Vagina (tissue), 2 donors: ENCODE measurements at regions not wholly inside any gene's neighbourhood (a gene's known extent, or its start where the extent isn't known, plus 50 kb on each side); places are given as distances from the start of the nearest gene placed in this dataset.

ENCODE experiments used
- DNase-seq, 2 donors: peaks; one replicate each; pipeline ENCODE4 v3.0.0-alpha.2; 2017; ENCODE audit errors: extremely low spot score in 2 of 2
- H3K27ac ChIP-seq: fragments of 200-600 bp; sonication (generic); one replicate; pipeline ENCODE4 v1.5.1; 2019
- H3K27me3 ChIP-seq: fragments of 200-600 bp; sonication (generic); one replicate; pipeline ENCODE4 v1.5.1; 2019
- H3K36me3 ChIP-seq, 2 donors: fragments of 200-600 bp; sonication (generic); one replicate each; pipeline ENCODE4 v1.5.1; 2017 to 2019
- H3K4me1 ChIP-seq: fragments of 200-600 bp; sonication (generic); one replicate; pipeline ENCODE4 v1.5.1; 2019
- H3K4me3 ChIP-seq, 2 donors: fragments of 200-600 bp; sonication (generic); 1 replicate in 1 of 2; 2 replicates in 1 of 2; pipeline ENCODE4 v1.5.1; 2016 to 2019
- H3K9me3 ChIP-seq: fragments of 200-600 bp; sonication (generic); one replicate; pipeline ENCODE4 v1.5.1; 2019
- CTCF ChIP-seq, 3 experiments: fragments of 450-650 bp in 2 of 3; fragments of 200-600 bp in 1 of 3; sonication (generic) in 1 of 3; IDR thresholded peaks; one replicate each; pipeline ENCODE4 v1.5.1; 2017 to 2019; ENCODE audit warnings: antibody characterized with exemption in 3 of 3, mild to moderate bottlenecking in 2 of 3, moderate library complexity in 2 of 3
- POLR2A ChIP-seq, 2 donors: fragments of 450-650 bp; IDR thresholded peaks; one replicate each; pipeline ENCODE4 v1.6.1; 2017; ENCODE audit warnings: antibody characterized with exemption in 2 of 2, mild to moderate bottlenecking in 2 of 2, moderate library complexity in 2 of 2
- POLR2AphosphoS5 ChIP-seq, 2 donors: sonication (generic); formaldehyde crosslinking; IDR thresholded peaks; one replicate each; pipeline ENCODE4 v1.9.0; 2017; ENCODE audit warnings: antibody characterized with exemption in 2 of 2, mild to moderate bottlenecking in 2 of 2, low read depth in 1 of 2; ENCODE audit not compliant: insufficient read depth in 1 of 2
- intact Hi-C: fragments of 100-400 bp; cut with DNase I; formaldehyde crosslinking; loops from one replicate; pipeline ENCODE4 v1.15.1; 2023

- Histone ChIP-seq H3K27me3 (no peaks in the 10 kb centered on the region), H3K27ac (peak overlapping the region; percentile 75), H3K9me3 (no peaks in the 10 kb centered on the region), H3K4me3 (no peak overlapping the region), H3K36me3 (no peaks in the 10 kb centered on the region), H3K4me1 (peaks cover 34% of the 10 kb centered on the region)
- no peak for TF ChIP-seq POLR2AphosphoS5 (IDR thresholded peaks at IDR 0.05; ENCODE audit: insufficient read depth in 1 of 2, low read depth in 1 of 2)
- TF ChIP-seq POLR2A (IDR thresholded peaks at IDR 0.05), result no peak
- no peak for TF ChIP-seq CTCF (IDR thresholded peaks at IDR 0.05)
- intact Hi-C loops, result no loop called here
- DNase-seq, result no peak
These were observed 1178.8 kb downstream of the VRK1 start for GRCh38 chr14:97975962-97976361.

GRCh38 chr14:97976861-97977260, 1179.7 kb downstream of the VRK1 start:
- Histone ChIP-seq H3K27ac (peak overlapping the region; percentile 75), H3K36me3 (no peaks in the 10 kb centered on the region), H3K9me3 (no peaks in the 10 kb centered on the region), H3K4me3 (peak overlapping the region; percentile 4 to 40), H3K27me3 (no peaks in the 10 kb centered on the region), H3K4me1 (peaks cover 34% of the 10 kb centered on the region)
- no peak for TF ChIP-seq POLR2A (IDR thresholded peaks at IDR 0.05)
- TF ChIP-seq CTCF (IDR thresholded peaks at IDR 0.05), result no peak
- no peak for TF ChIP-seq POLR2AphosphoS5 (IDR thresholded peaks at IDR 0.05; ENCODE audit: insufficient read depth in 1 of 2, low read depth in 1 of 2)
- intact Hi-C loops, result no loop called here
- DNase-seq, result no peak

- H3K4me1 ChIP-seq, result peaks cover 34% of the 10 kb centered on the region
- H3K9me3 ChIP-seq, result no peaks in the 10 kb centered on the region
- no peaks in the 10 kb centered on the region for H3K36me3 ChIP-seq
- H3K27me3 ChIP-seq, result no peaks in the 10 kb centered on the region
- H3K4me3 ChIP-seq, result peak overlapping the region; percentile 40 to 41
- H3K27ac ChIP-seq, result peak overlapping the region; percentile 75
- intact Hi-C loops, result no loop called here
- DNase-seq, result no peak
- TF ChIP-seq CTCF (IDR thresholded peaks at IDR 0.05) (no peak), POLR2AphosphoS5 (IDR thresholded peaks at IDR 0.05; ENCODE audit: insufficient read depth in 1 of 2, low read depth in 1 of 2) (peak; percentile 6 to 77), POLR2A (IDR thresholded peaks at IDR 0.05) (no peak)
These were observed 1180.6 kb downstream of the VRK1 start for GRCh38 chr14:97977651-97978261.

- H3K4me3 ChIP-seq, result peak overlapping the region; percentile 40 to 41
- no peaks in the 10 kb centered on the region for H3K9me3 ChIP-seq
- H3K27ac ChIP-seq, result peak overlapping the region; percentile 75
- no peak for DNase-seq
- TF ChIP-seq CTCF (IDR thresholded peaks at IDR 0.05) (peak in 1 of 3 experiments; percentile 41), POLR2AphosphoS5 (IDR thresholded peaks at IDR 0.05; ENCODE audit: insufficient read depth in 1 of 2, low read depth in 1 of 2) (peak in 1 of 2 donors; percentile 18), POLR2A (IDR thresholded peaks at IDR 0.05) (no peak)
- no peaks in the 10 kb centered on the region for H3K27me3 ChIP-seq
- H3K36me3 ChIP-seq, result no peaks in the 10 kb centered on the region
- intact Hi-C loops, result no loop called here
- H3K4me1 ChIP-seq, result peaks cover 34% of the 10 kb centered on the region
These were observed 1181.2 kb downstream of the VRK1 start for GRCh38 chr14:97978341-97978740.

- Histone ChIP-seq H3K9me3 (no peaks in the 10 kb centered on the region), H3K4me3 (no peak overlapping the region), H3K4me1 (no peaks in the 10 kb centered on the region), H3K27me3 (no peaks in the 10 kb centered on the region), H3K27ac (no peak overlapping the region), H3K36me3 (no peaks in the 10 kb centered on the region)
- DNase-seq, result no peak
- TF ChIP-seq CTCF (IDR thresholded peaks at IDR 0.05), result no peak
- no peak for TF ChIP-seq POLR2A (IDR thresholded peaks at IDR 0.05)
- no peak for TF ChIP-seq POLR2AphosphoS5 (IDR thresholded peaks at IDR 0.05; ENCODE audit: insufficient read depth in 1 of 2, low read depth in 1 of 2)
- intact Hi-C loops, result no loop called here
These were observed 1196.4 kb downstream of the VRK1 start for GRCh38 chr14:97993508-97994019.
